HTR-8/SVneo (cell line): ENCODE measurements at regions not wholly inside any gene's neighbourhood (a gene's known extent, or its start where the extent isn't known, plus 50 kb on each side); places are given as distances from the start of the nearest gene placed in this dataset.

Experiments
- DNase-seq: peaks from one replicate; pipeline ENCODE4 v3.0.0; 2011; ENCODE audit warnings: low spot score, mixed read lengths; ENCODE audit not compliant: insufficient read length
- FAIRE-seq: peaks from 2 replicates; lab custom pipeline; 2011; peaks lifted over from hg19 to GRCh38; lab: Jason Lieb, UNC

DNA sequence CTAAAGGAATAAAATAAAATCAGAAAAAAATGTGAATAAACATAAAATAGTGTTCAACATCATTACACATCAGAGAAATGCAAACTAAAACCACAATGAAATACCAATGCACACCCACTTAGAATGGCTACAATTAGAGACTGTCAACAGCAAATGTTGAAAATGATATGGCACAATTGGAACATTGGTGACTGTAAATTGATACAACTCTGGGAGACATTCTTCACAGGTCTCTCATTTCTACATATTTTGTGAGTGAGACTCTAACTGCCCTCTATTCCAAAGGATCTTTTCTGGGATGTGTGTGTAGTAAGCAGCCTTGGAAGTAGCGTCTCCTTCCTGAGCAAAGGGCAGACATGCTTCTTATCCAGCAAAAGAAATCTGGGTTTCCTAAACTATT is 323.0 kb downstream of the FBXO15 start:
- no peak for DNase-seq
- FAIRE-seq = no peak

DNA sequence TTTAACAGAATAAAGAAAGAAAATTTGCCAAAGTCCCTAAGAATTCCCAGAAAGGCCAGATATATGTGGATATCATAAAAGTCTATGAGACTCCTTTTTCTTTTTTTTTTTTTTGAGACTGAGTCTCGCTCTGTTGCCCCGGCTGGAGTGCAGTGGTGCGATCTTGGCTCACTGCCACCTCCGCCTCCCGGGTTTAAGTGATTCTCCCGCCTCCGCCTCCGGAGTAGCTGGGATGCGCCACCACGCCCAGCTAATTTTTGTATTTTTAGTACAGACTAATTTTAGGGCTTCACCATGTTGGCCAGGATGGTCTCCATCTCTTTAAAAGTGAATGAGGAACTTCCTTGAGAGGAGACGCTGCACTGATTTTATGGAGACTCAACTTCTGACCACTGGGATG is 335.2 kb downstream of the FBXO15 start:
- DNase-seq = no peak
- FAIRE-seq = no peak

GRCh38 chr18:73807551-73808192 is 340.0 kb downstream of the FBXO15 start:
- FAIRE-seq = no peak
- DNase-seq = no peak

GRCh38 chr18:73805991-73806390 is 341.6 kb downstream of the FBXO15 start:
- DNase-seq (no peak), FAIRE-seq (no peak)

DNA sequence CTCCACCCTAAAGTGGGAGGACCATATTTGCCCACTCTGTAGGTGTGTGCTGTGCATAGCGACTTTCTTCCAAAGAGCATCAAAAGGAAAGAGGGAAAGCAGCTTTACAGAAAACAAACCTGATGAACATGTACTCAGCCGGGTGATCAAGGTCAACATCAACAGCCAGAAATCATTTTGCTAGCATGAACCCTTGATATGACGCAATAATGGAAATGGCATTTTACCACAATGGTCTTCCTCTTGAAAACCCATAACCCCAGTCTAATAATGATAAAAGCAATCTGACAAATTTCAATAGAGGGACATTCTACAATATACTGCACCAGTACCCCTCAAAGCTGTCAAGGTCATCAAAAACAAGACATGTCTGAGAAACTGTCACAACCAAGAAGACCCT is 350.2 kb downstream of the FBXO15 start:
- FAIRE-seq (no peak), DNase-seq (no peak)

DNA sequence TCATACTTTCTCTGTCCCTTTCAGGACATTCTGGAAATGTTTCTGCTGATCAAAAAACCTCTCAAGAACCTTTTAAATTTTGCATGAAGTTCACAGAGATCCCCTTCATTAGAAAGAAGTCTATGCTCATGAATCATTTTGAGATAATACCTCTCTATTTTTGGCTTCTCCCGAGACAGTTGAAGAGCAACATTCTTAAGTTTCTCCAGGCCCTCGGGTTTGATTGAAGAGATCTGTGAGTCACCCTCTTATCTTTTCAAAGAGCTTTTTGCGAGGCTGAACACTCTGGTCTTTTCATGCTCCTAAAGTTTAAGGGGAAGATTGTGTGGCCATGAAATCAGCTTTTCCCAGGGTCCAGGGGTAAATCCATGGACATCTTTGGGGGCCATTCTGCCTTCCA is 354.2 kb downstream of the FBXO15 start:
- DNase-seq (no peak), FAIRE-seq (no peak)

DNA sequence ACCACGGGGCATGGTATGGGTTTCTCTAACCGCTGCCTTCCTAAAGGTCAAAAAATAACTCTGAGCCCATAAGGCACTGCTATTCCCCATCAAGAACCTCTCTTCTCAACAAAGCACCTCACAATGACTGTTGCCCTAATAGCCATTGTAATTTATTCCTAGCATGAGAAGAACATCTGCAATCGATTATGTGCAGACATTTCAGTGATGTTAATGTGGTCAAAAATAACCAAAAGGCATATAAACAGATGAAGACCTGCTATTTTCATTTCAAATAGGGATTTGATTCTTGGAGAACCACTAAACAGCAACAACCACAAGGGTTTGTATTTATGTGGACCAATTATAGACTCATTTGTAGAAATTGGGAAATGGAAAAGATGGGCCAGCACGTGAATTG is 356.6 kb downstream of the FBXO15 start:
- FAIRE-seq (no peak), DNase-seq (no peak)

GRCh38 chr18:73790587-73790986 is 357.0 kb downstream of the FBXO15 start:
- FAIRE-seq (no peak), DNase-seq (no peak)

- DNase-seq = no peak
- no peak for FAIRE-seq
Measured at GRCh38 chr18:73787316-73787715, 360.3 kb downstream of the FBXO15 start.

- DNase-seq (no peak), FAIRE-seq (no peak)
Measured at GRCh38 chr18:73785300-73785699, 362.3 kb downstream of the FBXO15 start.

DNA sequence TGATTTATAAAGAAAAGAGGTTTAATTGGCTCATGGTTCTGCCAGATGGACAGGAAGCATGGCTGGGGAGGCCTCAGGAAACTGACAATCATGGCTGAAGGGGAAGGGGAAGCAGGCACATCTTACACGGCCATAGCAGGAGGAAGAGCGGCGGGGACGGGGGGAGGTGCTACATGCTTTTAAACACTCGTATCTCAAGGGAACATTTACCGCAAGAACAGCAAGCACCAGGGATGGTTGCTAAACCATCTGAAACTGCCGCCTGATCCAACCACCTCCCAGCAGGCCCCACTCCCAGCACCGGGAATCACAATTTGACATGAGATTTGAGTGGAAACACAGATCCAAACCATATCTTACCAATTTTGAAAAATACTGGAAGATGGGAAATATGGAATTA is 362.8 kb downstream of the FBXO15 start:
- FAIRE-seq (no peak), DNase-seq (no peak)

DNA sequence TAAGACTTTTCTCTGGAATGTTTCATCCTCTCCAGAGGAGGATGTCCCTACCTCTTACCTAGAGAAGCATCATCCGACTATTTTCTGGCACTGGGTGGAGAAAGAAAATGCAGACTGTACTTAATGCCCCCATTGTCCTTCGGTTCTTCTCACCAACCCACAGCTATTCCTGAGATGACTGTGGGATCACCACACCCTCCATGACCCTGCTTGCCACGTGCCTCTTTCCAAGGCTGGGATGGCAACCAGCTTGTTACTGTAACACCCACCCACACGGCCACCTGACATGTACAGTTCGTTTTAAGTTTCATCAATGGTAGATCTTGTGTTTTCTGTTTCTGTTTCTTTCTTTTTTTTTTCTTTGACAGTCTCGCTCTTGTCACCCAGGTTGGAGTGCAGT is 365.2 kb downstream of the FBXO15 start:
- FAIRE-seq = no peak
- DNase-seq = no peak

DNA sequence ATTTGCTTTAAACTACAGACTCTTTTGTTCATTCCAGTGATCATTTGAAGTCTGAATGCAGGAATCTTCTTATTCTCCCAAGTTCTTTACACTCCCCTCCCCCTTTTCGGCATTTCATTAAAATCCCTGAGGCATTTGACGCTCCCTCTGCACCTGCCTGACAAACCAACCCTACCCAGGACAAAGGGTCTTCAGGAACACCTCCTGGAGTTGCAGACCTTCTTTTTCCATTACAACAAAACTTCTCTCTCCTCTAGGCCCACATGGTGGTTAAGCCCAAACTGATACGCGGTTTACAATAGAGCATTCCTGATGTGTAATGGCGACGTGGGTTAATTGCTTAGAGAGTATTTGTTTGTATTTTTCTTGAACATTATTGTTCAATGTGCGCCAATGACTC is 367.4 kb downstream of the FBXO15 start:
- DNase-seq = no peak
- no peak for FAIRE-seq

GRCh38 chr18:73778032-73778359 is 369.6 kb downstream of the FBXO15 start:
- no peak for FAIRE-seq
- no peak for DNase-seq

- FAIRE-seq = no peak
Measured at GRCh38 chr18:73777356-73778031, 370.1 kb downstream of the FBXO15 start.

DNA sequence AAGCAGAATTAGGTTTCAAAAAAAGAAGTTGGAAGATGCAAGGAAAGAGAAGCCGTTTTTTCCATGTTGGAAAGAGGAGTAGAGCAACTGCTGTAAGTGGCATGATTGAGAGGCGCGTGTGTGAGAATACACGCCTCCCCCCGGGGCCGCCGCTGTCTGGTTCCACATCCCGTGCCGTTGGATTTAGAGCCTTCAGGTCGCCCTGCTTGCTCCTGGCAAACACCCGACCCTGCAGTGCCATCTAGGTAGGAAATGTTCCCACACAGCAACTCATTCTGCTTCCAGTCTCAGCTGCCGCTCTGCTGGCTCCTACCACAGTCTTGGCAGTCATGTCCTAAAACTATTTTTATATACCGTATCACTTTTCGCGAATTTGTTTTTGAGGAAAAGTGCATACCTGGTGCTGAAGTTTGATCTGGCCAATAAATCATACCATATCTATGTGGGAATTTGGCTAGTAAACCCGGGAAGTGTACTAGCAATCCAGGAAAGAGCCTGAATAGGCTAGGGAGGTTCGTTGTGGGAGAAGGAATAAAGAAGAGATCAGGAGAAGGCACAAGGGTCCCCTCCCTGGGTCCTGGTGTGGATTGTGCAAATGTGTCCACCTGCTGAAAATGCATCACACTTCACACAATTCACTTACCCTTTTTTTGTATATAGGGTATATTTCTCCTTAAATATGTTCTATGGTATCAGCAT is 372.7 kb downstream of the FBXO15 start:
- DNase-seq = no peak

More at GRCh38 chr18:73777356-73778031, 370.1 kb downstream of the FBXO15 start:
- no peak for DNase-seq

DNA sequence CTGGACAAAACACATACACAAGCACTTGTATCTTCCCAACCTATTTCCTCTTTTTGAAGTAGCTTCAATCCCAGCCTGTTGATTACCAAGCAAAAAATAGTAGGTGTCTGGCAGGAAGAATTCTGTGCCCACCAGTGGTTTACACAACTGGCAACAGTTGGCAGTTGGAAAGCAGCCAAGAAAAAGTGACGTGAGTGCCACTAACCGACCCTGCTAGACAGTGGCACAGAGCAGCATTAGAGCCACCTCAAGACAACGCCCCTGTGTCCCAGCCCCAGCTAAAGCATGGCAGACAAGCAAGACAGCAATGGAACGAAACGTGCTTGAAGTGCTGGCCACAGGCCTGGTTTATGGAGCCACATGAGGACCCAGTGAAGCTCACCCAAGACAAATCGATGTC is 379.6 kb downstream of the FBXO15 start:
- DNase-seq (no peak), FAIRE-seq (no peak)

More for the DNA sequence above, 372.7 kb downstream of the FBXO15 start:
- no peak for FAIRE-seq

- FAIRE-seq (no peak), DNase-seq (no peak)
Measured at GRCh38 chr18:73766910-73767515, 380.6 kb downstream of the FBXO15 start.

- FAIRE-seq = no peak
- no peak for DNase-seq
Measured at GRCh38 chr18:73758446-73758845, 389.2 kb downstream of the FBXO15 start.

- FAIRE-seq = no peak
- DNase-seq = no peak
Measured at GRCh38 chr18:73756256-73757091, 391.2 kb downstream of the FBXO15 start.
